ELF-1 (cell line): ENCODE measurements at regions not wholly inside any gene's neighbourhood (a gene's known extent, or its start where the extent isn't known, plus 50 kb on each side); places are given as distances from the start of the nearest gene placed in this dataset.

Experiments
- DNase-seq: peaks from one replicate; pipeline ENCODE4 v3.0.0-alpha.2; 2016; ENCODE audit warnings: low read depth, low spot score

GRCh38 chr12:13841358-13841757 lies 140.0 kb downstream of the GRIN2B start:
- DNase-seq, result no peak

- DNase-seq, result no peak
Measured at GRCh38 chr12:13839365-13840336, 141.8 kb downstream of the GRIN2B start.

GRCh38 chr12:13836099-13836498 lies 145.3 kb downstream of the GRIN2B start:
- DNase-seq, result no peak

GRCh38 chr12:13835652-13836051 lies 145.8 kb downstream of the GRIN2B start:
- DNase-seq, result no peak

- DNase-seq, result no peak
Measured at GRCh38 chr12:13834241-13834640, 147.2 kb downstream of the GRIN2B start.

- no peak for DNase-seq
Measured at GRCh38 chr12:13817131-13817530, 164.3 kb downstream of the GRIN2B start.

GRCh38 chr12:13816394-13816793 lies 165.0 kb downstream of the GRIN2B start:
- DNase-seq, result peak; percentile 48

GRCh38 chr12:13812168-13812567 lies 169.2 kb downstream of the GRIN2B start:
- no peak for DNase-seq

- DNase-seq, result no peak
Measured at GRCh38 chr12:13811061-13811460, 170.3 kb downstream of the GRIN2B start.

- DNase-seq, result no peak
Measured at GRCh38 chr12:13805041-13805440, 176.4 kb downstream of the GRIN2B start.

GRCh38 chr12:13801543-13801942 lies 179.9 kb downstream of the GRIN2B start:
- no peak for DNase-seq

GRCh38 chr12:13799574-13799973 lies 181.8 kb downstream of the GRIN2B start:
- peak; percentile 6 for DNase-seq

- DNase-seq, result no peak
Measured at GRCh38 chr12:13798162-13798561, 183.2 kb downstream of the GRIN2B start.

GRCh38 chr12:13794706-13795105 lies 186.7 kb downstream of the GRIN2B start:
- DNase-seq, result no peak

- no peak for DNase-seq
Measured at GRCh38 chr12:13790317-13790716, 191.1 kb downstream of the GRIN2B start.

GRCh38 chr12:13788626-13789025 lies 192.8 kb downstream of the GRIN2B start:
- no peak for DNase-seq

- DNase-seq, result no peak
Measured at GRCh38 chr12:13786646-13787045, 194.8 kb downstream of the GRIN2B start.

- DNase-seq, result no peak
Measured at GRCh38 chr12:13784504-13784903, 196.9 kb downstream of the GRIN2B start.

- no peak for DNase-seq
Measured at GRCh38 chr12:13780453-13780852, 200.9 kb downstream of the GRIN2B start.

GRCh38 chr12:13777374-13777773 lies 204.0 kb downstream of the GRIN2B start:
- no peak for DNase-seq

- no peak for DNase-seq
Measured at GRCh38 chr12:13772264-13772663, 209.1 kb downstream of the GRIN2B start.

- DNase-seq, result no peak
Measured at GRCh38 chr12:13770576-13770975, 210.8 kb downstream of the GRIN2B start.

- no peak for DNase-seq
Measured at GRCh38 chr12:13769966-13770365, 211.4 kb downstream of the GRIN2B start.
